Ectodermal cell (in vitro differentiated cells): ENCODE measurements at regions not wholly inside any gene's neighbourhood (a gene's known extent, or its start where the extent isn't known, plus 50 kb on each side); places are given as distances from the start of the nearest gene placed in this dataset.
A peak's percentile ranks its signal among the peaks of the same experiment; 100 is the strongest.
"Not testable (repeated sequence)": the region's sequence is repeated elsewhere in the genome, so short reads cannot be mapped to it uniquely, and the experiment has no call there.

ENCODE experiments used
- H3K27ac ChIP-seq: 2 replicates; pipeline ENCODE4 v1.7.0; 2013; ENCODE audit warnings: mild to moderate bottlenecking, low read depth, low read length; ENCODE audit not compliant: insufficient read depth, poor library complexity, severe bottlenecking
- H3K27me3 ChIP-seq: 2 replicates; pipeline ENCODE4 v1.7.0; 2013; ENCODE audit warnings: mild to moderate bottlenecking, low read length; ENCODE audit not compliant: insufficient read depth, control insufficient read depth, poor library complexity, severe bottlenecking
- H3K36me3 ChIP-seq: one replicate; pipeline ENCODE4 v1.7.0; 2013; ENCODE audit warnings: low read length; ENCODE audit not compliant: control insufficient read depth, insufficient read depth
- H3K4me1 ChIP-seq: one replicate; pipeline ENCODE4 v1.7.0; 2013; ENCODE audit warnings: low read length; ENCODE audit not compliant: control insufficient read depth, insufficient read depth
- H3K4me3 ChIP-seq: 2 replicates; pipeline ENCODE4 v1.7.0; 2013; ENCODE audit warnings: low read depth, low read length, control low read depth; ENCODE audit not compliant: insufficient read depth
- H3K9me3 ChIP-seq: 2 replicates; pipeline ENCODE4 v1.7.0; 2013; ENCODE audit warnings: mild to moderate bottlenecking, low read length, moderate library complexity; ENCODE audit not compliant: control insufficient read depth
- WGBS, 2 experiments: methylation state at CpG; one replicate each; pipeline ENCODE4 v1.1.7; 2013; ENCODE audit warnings: missing lambda C conversion rate in 2 of 2; 5-methylcytosine and 5-hydroxymethylcytosine counted together

DNA sequence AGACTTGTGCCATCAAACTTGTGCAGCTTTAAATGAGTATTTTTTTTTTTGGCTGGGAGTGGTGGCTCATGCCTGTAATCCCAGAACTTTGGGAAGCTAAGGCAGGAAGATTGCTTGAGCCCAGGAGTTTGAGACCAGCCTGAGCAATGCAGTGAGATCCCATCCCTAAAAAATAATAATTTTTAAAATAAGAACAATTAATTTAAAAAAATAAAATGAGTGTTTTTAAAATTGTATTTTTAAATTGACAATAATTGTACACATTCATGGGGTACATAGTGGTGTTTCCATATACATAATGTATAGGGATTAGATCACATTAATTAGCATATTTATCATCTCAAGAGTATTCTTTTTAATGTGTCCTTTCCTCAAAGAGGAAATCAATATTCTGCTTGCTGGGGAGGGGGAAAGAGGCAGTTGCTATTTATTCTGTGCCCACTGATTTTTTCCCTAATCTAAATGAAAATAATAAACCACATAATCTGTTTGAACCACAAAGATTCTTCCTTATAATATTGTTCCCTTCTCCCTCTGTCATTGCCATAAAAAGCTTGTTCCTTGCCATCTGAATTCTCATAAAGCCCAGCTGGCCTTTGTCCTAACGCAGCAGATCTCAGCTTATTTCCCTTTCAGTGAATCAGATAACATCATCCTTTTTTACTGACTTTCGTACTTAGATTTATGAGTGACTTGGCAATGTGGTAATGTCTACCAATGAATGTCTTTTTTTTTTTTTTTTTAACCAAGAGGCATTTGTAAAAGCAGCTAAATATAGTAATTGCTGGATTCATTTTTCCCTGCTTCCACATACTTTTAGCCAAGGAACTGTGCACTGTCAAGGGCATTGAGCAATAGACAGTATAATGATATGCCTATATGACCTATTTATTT is 81.8 kb upstream of the RUBCNL start:
- H3K4me3 ChIP-seq: no peak overlapping the region
- no peak overlapping the region for H3K27ac ChIP-seq
- WGBS, 2 experiments: 95 to 97% methylated on average over 2 of the region's 2 CpGs
- no peaks in the 10 kb centered on the region for H3K4me1 ChIP-seq
- no peaks in the 10 kb centered on the region for H3K27me3 ChIP-seq
- no peaks in the 10 kb centered on the region for H3K9me3 ChIP-seq
- H3K36me3 ChIP-seq: no peaks in the 10 kb centered on the region

- H3K4me1 ChIP-seq, H3K27me3 ChIP-seq, H3K9me3 ChIP-seq, H3K4me3 ChIP-seq, H3K36me3 ChIP-seq: not testable (repeated sequence)
- WGBS, 2 experiments: 84% methylated on average over 9 to 10 of the region's 10 CpGs
- peak overlapping the region; percentile 85 for H3K27ac ChIP-seq
Observed at GRCh38 chr13:46467694-46468093, 80.6 kb upstream of the RUBCNL start.

- not testable (repeated sequence) for H3K4me1 ChIP-seq, H3K27me3 ChIP-seq, H3K9me3 ChIP-seq, H3K36me3 ChIP-seq, H3K4me3 ChIP-seq
- peak overlapping the region; percentile 77 for H3K27ac ChIP-seq
- WGBS, 2 experiments: 91 to 93% methylated on average over 7 of the region's 7 CpGs
Observed at GRCh38 chr13:46466074-46466473, 79.0 kb upstream of the RUBCNL start.

GRCh38 chr13:46463719-46464118 is 76.7 kb upstream of the RUBCNL start:
- no peaks in the 10 kb centered on the region for H3K27me3 ChIP-seq
- no peaks in the 10 kb centered on the region for H3K4me1 ChIP-seq
- H3K9me3 ChIP-seq: no peaks in the 10 kb centered on the region
- H3K36me3 ChIP-seq: no peaks in the 10 kb centered on the region
- H3K4me3 ChIP-seq: no peak overlapping the region
- no peak overlapping the region for H3K27ac ChIP-seq
- 93 to 94% methylated on average over 23 of the region's 23 CpGs for WGBS, 2 experiments

- H3K4me1 ChIP-seq, H3K9me3 ChIP-seq, H3K27me3 ChIP-seq, H3K36me3 ChIP-seq, H3K4me3 ChIP-seq, H3K27ac ChIP-seq: not testable (repeated sequence)
- 89 to 94% methylated on average over 4 of the region's 4 CpGs for WGBS, 2 experiments
Observed at GRCh38 chr13:46460223-46460622, 73.2 kb upstream of the RUBCNL start.

DNA sequence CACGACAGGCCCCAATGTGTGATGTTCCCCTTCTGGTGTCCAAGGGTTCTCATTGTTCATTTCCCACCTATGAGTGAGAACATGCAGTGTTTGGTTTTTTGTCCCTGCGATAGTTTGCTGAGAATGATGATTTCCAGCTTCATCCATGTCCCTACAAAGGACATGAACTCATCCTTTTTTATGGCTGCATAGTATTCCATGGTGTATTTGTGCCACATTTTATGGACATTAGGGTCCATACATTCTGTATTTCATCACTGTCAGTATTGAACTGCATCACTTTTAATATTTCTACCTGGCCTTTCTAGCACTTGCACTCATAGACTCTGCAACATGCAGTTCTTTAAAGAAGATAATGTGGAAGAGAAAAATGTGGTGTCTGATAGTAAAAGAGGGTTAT is 70.2 kb upstream of the RUBCNL start:
- WGBS, 2 experiments: no CpG with 5 or more reads among the region's 2 CpGs
- not testable (repeated sequence) for H3K9me3 ChIP-seq, H3K4me3 ChIP-seq, H3K4me1 ChIP-seq, H3K36me3 ChIP-seq, H3K27me3 ChIP-seq, H3K27ac ChIP-seq

DNA sequence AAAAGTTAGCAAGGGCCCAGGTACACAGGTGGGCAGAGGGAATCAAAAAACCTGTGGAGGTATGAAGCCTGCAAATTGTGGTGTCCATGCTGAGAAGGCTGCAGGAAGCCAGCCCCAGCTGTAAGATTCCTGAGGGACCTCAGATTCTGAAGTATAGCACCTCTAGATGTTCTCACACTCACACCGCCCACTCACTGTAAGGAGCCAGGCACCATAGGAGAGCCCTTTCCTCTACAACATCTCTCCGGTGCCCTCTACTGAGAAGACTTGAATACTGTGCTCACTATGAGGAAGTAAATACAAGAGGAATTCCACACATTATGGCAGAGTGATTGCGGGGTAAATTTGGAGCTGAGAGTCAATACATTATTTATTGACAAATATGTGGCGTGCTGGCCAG is 68.9 kb upstream of the RUBCNL start:
- not testable (repeated sequence) for H3K4me1 ChIP-seq, H3K27ac ChIP-seq, H3K4me3 ChIP-seq, H3K9me3 ChIP-seq, H3K27me3 ChIP-seq, H3K36me3 ChIP-seq
- WGBS, 2 experiments: 53 to 60% methylated on average over 1 to 3 of the region's 4 CpGs

DNA sequence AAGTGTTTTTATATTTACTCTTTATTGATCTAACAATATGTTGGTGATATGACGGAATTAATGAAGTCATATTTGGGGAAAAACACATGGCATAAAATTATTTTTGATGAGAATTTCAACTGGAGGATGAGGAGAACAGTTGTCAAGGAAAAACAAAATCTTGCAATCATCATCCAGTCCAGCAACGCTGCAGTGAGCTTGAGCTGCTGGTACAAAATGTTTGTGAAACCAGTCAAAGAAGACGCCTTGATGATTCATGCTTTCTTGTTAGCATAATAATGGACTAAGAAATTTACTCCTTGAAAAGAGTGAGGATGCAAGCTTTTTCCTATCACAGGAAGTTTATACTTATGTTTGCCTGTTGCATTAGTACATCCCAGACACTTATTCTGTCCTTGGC is 64.1 kb upstream of the RUBCNL start:
- WGBS, 2 experiments: 71 to 100% methylated on average over 1 to 2 of the region's 3 CpGs
- not testable (repeated sequence) for H3K36me3 ChIP-seq, H3K27ac ChIP-seq, H3K4me1 ChIP-seq, H3K4me3 ChIP-seq, H3K9me3 ChIP-seq, H3K27me3 ChIP-seq

DNA sequence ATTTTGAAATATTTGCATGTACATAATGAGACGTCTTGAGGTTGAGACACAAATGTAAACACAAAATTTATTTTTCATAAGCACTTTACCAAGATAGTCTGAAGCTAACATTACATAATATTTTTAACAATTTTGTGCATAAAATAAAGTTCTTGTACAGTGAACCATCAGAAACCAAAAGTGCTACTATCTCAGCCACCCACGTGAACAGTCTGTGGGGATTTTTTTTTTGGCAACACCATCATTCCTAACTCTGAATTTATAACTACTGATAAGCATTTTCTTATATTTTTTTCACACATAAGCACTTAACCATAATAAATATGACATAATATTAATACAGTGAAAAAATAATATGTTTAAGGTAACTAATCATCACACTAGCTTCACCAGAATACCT is 62.9 kb upstream of the RUBCNL start:
- H3K27ac ChIP-seq, H3K36me3 ChIP-seq, H3K4me1 ChIP-seq, H3K27me3 ChIP-seq, H3K4me3 ChIP-seq, H3K9me3 ChIP-seq: not testable (repeated sequence)
- WGBS, 2 experiments: 100% methylated on average over 1 of the region's 2 CpGs; no CpG with 5 or more reads in 1 of the 2 experiments

DNA sequence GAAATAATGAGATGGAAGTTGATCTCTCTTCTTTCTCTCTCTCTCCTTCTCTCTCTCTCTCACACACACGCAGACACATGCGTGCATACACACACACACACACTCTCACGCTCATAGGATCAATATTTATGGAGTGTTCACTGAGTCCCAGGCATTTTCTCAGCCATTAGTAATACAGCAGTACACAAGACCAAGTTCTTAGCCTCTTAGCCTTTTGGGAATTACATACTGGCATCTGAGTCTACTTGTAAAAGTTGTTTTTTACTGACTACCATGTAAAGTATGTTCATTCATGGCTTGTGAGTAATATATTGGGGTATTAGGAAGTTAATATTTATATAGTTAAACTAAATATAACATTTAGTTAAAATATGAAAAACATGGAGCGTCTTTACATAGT is 61.1 kb upstream of the RUBCNL start:
- not testable (repeated sequence) for H3K27me3 ChIP-seq, H3K9me3 ChIP-seq, H3K4me3 ChIP-seq, H3K4me1 ChIP-seq, H3K27ac ChIP-seq, H3K36me3 ChIP-seq
- WGBS, 2 experiments: 96 to 100% methylated on average over 2 to 3 of the region's 4 CpGs
